ENCODE measurements at regions not wholly inside any gene's neighbourhood (a gene's known extent, or its start where the extent isn't known, plus 50 kb on each side); places are given as distances from the start of the nearest gene placed in this dataset.
"Not testable (repeated sequence)": the region's sequence is repeated elsewhere in the genome, so short reads cannot be mapped to it uniquely, and the experiment has no call there.

GRCh38 chr12:87348071-87348470 is 681.1 kb downstream of the C12orf50 start:
- H3K4me3 ChIP-seq (ENCODE audit: low read depth, low read length), result no peak overlapping the region

GRCh38 chr12:87344699-87345098 is 684.5 kb downstream of the C12orf50 start:
- no peak overlapping the region for H3K4me3 ChIP-seq (ENCODE audit: low read depth, low read length)

GRCh38 chr12:87338681-87339080 is 690.5 kb downstream of the C12orf50 start:
- H3K4me3 ChIP-seq (ENCODE audit: low read depth, low read length), result no peak overlapping the region

- no peak overlapping the region for H3K4me3 ChIP-seq (ENCODE audit: low read depth, low read length)
Measured at GRCh38 chr12:87336814-87337336, 692.3 kb downstream of the C12orf50 start.

GRCh38 chr12:87332987-87333726 is 696.0 kb downstream of the C12orf50 start:
- H3K4me3 ChIP-seq (ENCODE audit: low read depth, low read length), result no peak overlapping the region

GRCh38 chr12:87330071-87330555 is 699.1 kb downstream of the C12orf50 start:
- H3K4me3 ChIP-seq (ENCODE audit: low read depth, low read length), result not testable (repeated sequence)

- H3K4me3 ChIP-seq (ENCODE audit: low read depth, low read length), result no peak overlapping the region
Measured at GRCh38 chr12:87329076-87329863, 699.9 kb downstream of the C12orf50 start.

GRCh38 chr12:87323369-87323768 is 705.8 kb downstream of the C12orf50 start:
- H3K4me3 ChIP-seq (ENCODE audit: low read depth, low read length), result no peak overlapping the region

GRCh38 chr12:87320724-87321123 is 708.5 kb downstream of the C12orf50 start:
- no peak overlapping the region for H3K4me3 ChIP-seq (ENCODE audit: low read depth, low read length)

GRCh38 chr12:87317302-87317701 is 711.9 kb downstream of the C12orf50 start:
- no peak overlapping the region for H3K4me3 ChIP-seq (ENCODE audit: low read depth, low read length)

- H3K4me3 ChIP-seq (ENCODE audit: low read depth, low read length), result no peak overlapping the region
Measured at GRCh38 chr12:87311206-87311605, 718.0 kb downstream of the C12orf50 start.

- no peak overlapping the region for H3K4me3 ChIP-seq (ENCODE audit: low read depth, low read length)
Measured at GRCh38 chr12:87310126-87310525, 719.1 kb downstream of the C12orf50 start.

GRCh38 chr12:87305481-87305880 is 723.7 kb downstream of the C12orf50 start:
- no peak overlapping the region for H3K4me3 ChIP-seq (ENCODE audit: low read depth, low read length)

- no peak overlapping the region for H3K4me3 ChIP-seq (ENCODE audit: low read depth, low read length)
Measured at GRCh38 chr12:87304406-87304805, 724.8 kb downstream of the C12orf50 start.

GRCh38 chr12:87303396-87304012 is 725.7 kb downstream of the C12orf50 start:
- no peak overlapping the region for H3K4me3 ChIP-seq (ENCODE audit: low read depth, low read length)

GRCh38 chr12:87302126-87302745 is 727.0 kb downstream of the C12orf50 start:
- H3K4me3 ChIP-seq (ENCODE audit: low read depth, low read length), result no peak overlapping the region

- H3K4me3 ChIP-seq (ENCODE audit: low read depth, low read length), result no peak overlapping the region
Measured at GRCh38 chr12:87290505-87290904, 738.7 kb downstream of the C12orf50 start.

GRCh38 chr12:87283886-87284285 is 745.3 kb downstream of the C12orf50 start:
- no peak overlapping the region for H3K4me3 ChIP-seq (ENCODE audit: low read depth, low read length)

- no peak overlapping the region for H3K4me3 ChIP-seq (ENCODE audit: low read depth, low read length)
Measured at GRCh38 chr12:87283111-87283510, 746.1 kb downstream of the C12orf50 start.

GRCh38 chr12:87280893-87281292 is 748.3 kb downstream of the C12orf50 start:
- H3K4me3 ChIP-seq (ENCODE audit: low read depth, low read length), result no peak overlapping the region

GRCh38 chr12:87280356-87280755 is 748.8 kb downstream of the C12orf50 start:
- H3K4me3 ChIP-seq (ENCODE audit: low read depth, low read length), result no peak overlapping the region

All from iPS-11a (cell line).